Esophagus squamous epithelium (tissue), 4 donors: ENCODE measurements at regions not wholly inside any gene's neighbourhood (a gene's known extent, or its start where the extent isn't known, plus 50 kb on each side); places are given as distances from the start of the nearest gene placed in this dataset.

Experiments
- POLR2A ChIP-seq, 4 donors: fragments of 450-650 bp; IDR thresholded peaks; one replicate each; pipeline ENCODE4 v1.6.1; 2017; ENCODE audit warnings: antibody characterized with exemption in 4 of 4, mild to moderate bottlenecking in 4 of 4, moderate library complexity in 3 of 4
- TF ChIP-seq, protein P1 (sequence below), 6 experiments: fragments of 450-650 bp in 4 of 6; fragments of 200-600 bp in 2 of 6; sonication (generic) in 2 of 6; IDR thresholded peaks; one replicate each; pipeline ENCODE4 v1.5.1; 2016 to 2019; ENCODE audit warnings: antibody characterized with exemption in 6 of 6, mild to moderate bottlenecking in 4 of 6, moderate library complexity in 4 of 6

DNA sequence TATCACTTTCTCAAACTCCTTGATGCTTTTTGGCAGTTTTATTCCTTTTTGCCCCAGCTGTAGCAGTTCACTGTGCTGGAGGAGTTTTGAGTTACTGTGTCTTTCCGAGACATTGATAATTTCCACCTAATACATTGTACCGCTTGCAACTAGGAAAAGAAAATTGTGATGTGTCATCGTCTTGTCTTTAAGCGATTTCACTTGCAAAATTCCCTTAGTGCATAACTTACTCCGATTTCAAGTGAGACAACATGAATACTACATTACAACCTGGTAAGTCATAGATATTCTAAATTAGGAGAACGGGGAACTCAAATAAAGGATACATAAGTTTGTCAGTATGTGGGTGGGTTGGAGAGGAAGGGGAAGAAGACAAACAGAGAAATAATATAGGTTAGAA is 340.5 kb upstream of the KYNU start:
- TF ChIP-seq, protein P1, sequence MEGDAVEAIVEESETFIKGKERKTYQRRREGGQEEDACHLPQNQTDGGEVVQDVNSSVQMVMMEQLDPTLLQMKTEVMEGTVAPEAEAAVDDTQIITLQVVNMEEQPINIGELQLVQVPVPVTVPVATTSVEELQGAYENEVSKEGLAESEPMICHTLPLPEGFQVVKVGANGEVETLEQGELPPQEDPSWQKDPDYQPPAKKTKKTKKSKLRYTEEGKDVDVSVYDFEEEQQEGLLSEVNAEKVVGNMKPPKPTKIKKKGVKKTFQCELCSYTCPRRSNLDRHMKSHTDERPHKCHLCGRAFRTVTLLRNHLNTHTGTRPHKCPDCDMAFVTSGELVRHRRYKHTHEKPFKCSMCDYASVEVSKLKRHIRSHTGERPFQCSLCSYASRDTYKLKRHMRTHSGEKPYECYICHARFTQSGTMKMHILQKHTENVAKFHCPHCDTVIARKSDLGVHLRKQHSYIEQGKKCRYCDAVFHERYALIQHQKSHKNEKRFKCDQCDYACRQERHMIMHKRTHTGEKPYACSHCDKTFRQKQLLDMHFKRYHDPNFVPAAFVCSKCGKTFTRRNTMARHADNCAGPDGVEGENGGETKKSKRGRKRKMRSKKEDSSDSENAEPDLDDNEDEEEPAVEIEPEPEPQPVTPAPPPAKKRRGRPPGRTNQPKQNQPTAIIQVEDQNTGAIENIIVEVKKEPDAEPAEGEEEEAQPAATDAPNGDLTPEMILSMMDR (IDR thresholded peaks at IDR 0.05) = no peak
- no peak for TF ChIP-seq POLR2A (IDR thresholded peaks at IDR 0.05)
